H9 (cell line): ENCODE measurements at regions not wholly inside any gene's neighbourhood (a gene's known extent, or its start where the extent isn't known, plus 50 kb on each side); places are given as distances from the start of the nearest gene placed in this dataset.

Experiments
- DNase-seq: peaks from one replicate; pipeline ENCODE4 v3.0.0-alpha.2; 2017
- H2AFZ ChIP-seq: one replicate; pipeline ENCODE4 v1.6.1; 2013; ENCODE audit warnings: mild to moderate bottlenecking, low read length, control low read depth, moderate library complexity
- H2AK5ac ChIP-seq: 2 replicates; pipeline ENCODE4 v1.6.1; 2013; ENCODE audit warnings: low read length, control low read depth, mixed read lengths; ENCODE audit not compliant: insufficient read length
- H2BK120ac ChIP-seq: one replicate; pipeline ENCODE4 v1.6.1; 2013; ENCODE audit warnings: low read depth, mild to moderate bottlenecking, low read length, control low read depth, inconsistent platforms; ENCODE audit not compliant: poor library complexity, severe bottlenecking
- H2BK12ac ChIP-seq: 2 replicates; pipeline ENCODE4 v1.6.1; 2013; ENCODE audit warnings: low read length, control low read depth, mixed read lengths, low read depth; ENCODE audit not compliant: insufficient read length
- H2BK15ac ChIP-seq: 2 replicates; pipeline ENCODE4 v1.6.1; 2013; ENCODE audit warnings: low read depth, low read length, control low read depth
- H2BK20ac ChIP-seq: one replicate; pipeline ENCODE4 v1.6.1; 2013; ENCODE audit warnings: low read depth, mild to moderate bottlenecking, low read length, control low read depth, inconsistent platforms; ENCODE audit not compliant: poor library complexity, severe bottlenecking
- H2BK5ac ChIP-seq: 2 replicates; pipeline ENCODE4 v1.6.1; 2013; ENCODE audit warnings: low read length, control low read depth, mixed read lengths; ENCODE audit not compliant: insufficient read length
- H3K14ac ChIP-seq: 2 replicates; pipeline ENCODE4 v1.6.1; 2013; ENCODE audit warnings: low read length, control low read depth; ENCODE audit not compliant: insufficient read depth
- H3K18ac ChIP-seq: 2 replicates; pipeline ENCODE4 v1.6.1; 2013; ENCODE audit warnings: low read depth, mild to moderate bottlenecking, mixed read lengths, low read length, control low read depth; ENCODE audit not compliant: insufficient read length
- H3K23ac ChIP-seq: 2 replicates; pipeline ENCODE4 v1.6.1; 2013; ENCODE audit warnings: low read length, control low read depth, mixed read lengths, low read depth; ENCODE audit not compliant: insufficient read length
- H3K23me2 ChIP-seq: 2 replicates; pipeline ENCODE4 v1.6.1; 2013; ENCODE audit warnings: low read depth, mild to moderate bottlenecking, mixed read lengths, low read length, control low read depth; ENCODE audit not compliant: insufficient read length, poor library complexity, severe bottlenecking
- H3K27ac ChIP-seq: 2 replicates; pipeline ENCODE4 v1.5.1; 2013; ENCODE audit warnings: low read length, control low read depth, mixed read lengths, low read depth; ENCODE audit not compliant: insufficient read length
- H3K27me3 ChIP-seq: 2 replicates; pipeline ENCODE4 v1.6.1; 2013; ENCODE audit warnings: low read length, control low read depth, inconsistent platforms; ENCODE audit not compliant: insufficient read depth
- H3K4ac ChIP-seq: 2 replicates; pipeline ENCODE4 v1.6.1; 2013; ENCODE audit warnings: low read depth, mild to moderate bottlenecking, control low read depth, inconsistent platforms, low read length, moderate library complexity
- H3K4me1 ChIP-seq: 2 replicates; pipeline ENCODE4 v1.6.1; 2013; ENCODE audit warnings: low read length, control low read depth, inconsistent platforms; ENCODE audit not compliant: insufficient read depth
- H3K4me2 ChIP-seq: 2 replicates; pipeline ENCODE4 v1.6.1; 2013; ENCODE audit warnings: low read length, control low read depth, mixed read lengths; ENCODE audit not compliant: insufficient read length, insufficient read depth
- H3K56ac ChIP-seq: 2 replicates; pipeline ENCODE4 v1.6.1; 2013; ENCODE audit warnings: low read depth, mild to moderate bottlenecking, mixed read lengths, low read length, control low read depth; ENCODE audit not compliant: insufficient read length
- H3K79me1 ChIP-seq: 2 replicates; pipeline ENCODE4 v1.6.1; 2013; ENCODE audit warnings: low read depth, mild to moderate bottlenecking, moderate library complexity, low read length, control low read depth, inconsistent platforms; ENCODE audit not compliant: insufficient read depth, poor library complexity, severe bottlenecking
- H3K79me2 ChIP-seq: 2 replicates; pipeline ENCODE4 v1.6.1; 2013; ENCODE audit warnings: low read length, control low read depth, inconsistent platforms; ENCODE audit not compliant: insufficient read depth
- H3K9ac ChIP-seq: 2 replicates; pipeline ENCODE4 v1.6.1; 2013; ENCODE audit warnings: low read length, control low read depth, mixed read lengths; ENCODE audit not compliant: insufficient read length; ENCODE audit errors: extremely low read depth
- H3K9me3 ChIP-seq: one replicate; pipeline ENCODE4 v1.6.1; 2013; ENCODE audit warnings: low read depth, low read length, inconsistent platforms; ENCODE audit not compliant: control insufficient read depth
- H3T11ph ChIP-seq: one replicate; pipeline ENCODE4 v1.6.1; 2013; ENCODE audit warnings: mild to moderate bottlenecking, low read length, control low read depth, inconsistent platforms
- H4K20me1 ChIP-seq: one replicate; pipeline ENCODE4 v1.6.1; 2013; ENCODE audit not compliant: control insufficient read depth, insufficient read length, insufficient read depth
- H4K5ac ChIP-seq: 2 replicates; pipeline ENCODE4 v1.6.1; 2013; ENCODE audit warnings: low read depth, mild to moderate bottlenecking, mixed read lengths, low read length, control low read depth; ENCODE audit not compliant: insufficient read length
- H4K8ac ChIP-seq: replicated peaks from 2 replicates; pipeline ENCODE4 v1.6.1; 2013; ENCODE audit warnings: low read length, control low read depth, mixed read lengths, low read depth; ENCODE audit not compliant: insufficient read length
- H4K91ac ChIP-seq: 2 replicates; pipeline ENCODE4 v1.6.1; 2013; ENCODE audit warnings: low read depth, mild to moderate bottlenecking, moderate library complexity, mixed read lengths, low read length, control low read depth; ENCODE audit not compliant: insufficient read length
- H3K27ac Mint-ChIP-seq, 3 experiments: 2 replicates in 2 of 3; 3 replicates in 1 of 3; pipeline ENCODE4 v1.8.0; 2020 to 2021; ENCODE audit warnings: mixed read lengths in 3 of 3, mild to moderate bottlenecking in 1 of 3, moderate library complexity in 1 of 3
- H3K27me3 Mint-ChIP-seq: 2 replicates; pipeline ENCODE4 v1.8.0; 2021; ENCODE audit warnings: low read depth, mild to moderate bottlenecking, moderate library complexity, mixed read lengths
- H3K36me3 Mint-ChIP-seq, 3 experiments: 2 replicates in 2 of 3; 3 replicates in 1 of 3; pipeline ENCODE4 v1.8.0; 2020 to 2021; ENCODE audit warnings: low read depth in 3 of 3, mixed read lengths in 3 of 3; ENCODE audit not compliant: insufficient read depth in 1 of 3
- H3K4me1 Mint-ChIP-seq, 2 experiments: 2 replicates each; pipeline ENCODE4 v1.8.0; 2020; ENCODE audit warnings: mixed read lengths in 2 of 2
- H3K4me3 Mint-ChIP-seq, 2 experiments: 2 replicates in 1 of 2; 3 replicates in 1 of 2; pipeline ENCODE4 v1.8.0; 2020 to 2021; ENCODE audit warnings: mild to moderate bottlenecking in 2 of 2, mixed read lengths in 2 of 2, moderate library complexity in 1 of 2
- H3K9me3 Mint-ChIP-seq, 2 experiments: 2 replicates in 1 of 2; 3 replicates in 1 of 2; pipeline ENCODE4 v1.8.0; 2020; ENCODE audit warnings: mild to moderate bottlenecking in 2 of 2, mixed read lengths in 2 of 2, moderate library complexity in 1 of 2
- CTCF ChIP-seq: fragments of 200-600 bp; sonication (generic); conservative IDR thresholded peaks from 3 replicates; pipeline ENCODE4 v1.8.0; 2021; ENCODE audit warnings: antibody characterized with exemption, mild to moderate bottlenecking
- WGBS: extraction: QIAGEN DNeasy Blood & Tissue Kit; methylation state at CpG from one replicate; pipeline ENCODE4 v1.1.7; 2013; ENCODE audit warnings: missing lambda C conversion rate, low lambda C conversion rate, mixed read lengths; ENCODE audit not compliant: insufficient read length; ENCODE audit errors: extremely low coverage; 5-methylcytosine and 5-hydroxymethylcytosine counted together

GRCh38 chr15:100794008-100794407 is 85.6 kb upstream of the ALDH1A3 start:
- H3K9me3 Mint-ChIP-seq = peaks cover 4 to 11% of the 10 kb centered on the region in 2 experiments; a peak in 3 of 5 replicates
- Histone ChIP-seq H3K79me2 (no peaks in the 10 kb centered on the region), H3K18ac (no peak overlapping the region), H2BK120ac (no peak overlapping the region), H4K8ac (no peak overlapping the region), H3K4me2 (no peak overlapping the region), H2BK5ac (no peak overlapping the region), H3K14ac (no peak overlapping the region), H2AFZ (no peak overlapping the region), H3K56ac (no peak overlapping the region), H2BK15ac (no peak overlapping the region), H4K91ac (no peak overlapping the region), H3K9me3 (no peaks in the 10 kb centered on the region), H3K9ac (no peak overlapping the region), H3K27ac (no peak overlapping the region), H3K23me2 (no peaks in the 10 kb centered on the region), H3K79me1 (no peaks in the 10 kb centered on the region), H2BK12ac (no peak overlapping the region), H3T11ph (no peak overlapping the region), H2AK5ac (no peak overlapping the region), H2BK20ac (no peak overlapping the region), H4K20me1 (no peaks in the 10 kb centered on the region), H3K23ac (no peak overlapping the region), H3K4me1 (no peaks in the 10 kb centered on the region), H4K5ac (no peak overlapping the region), H3K27me3 (no peaks in the 10 kb centered on the region), H3K4ac (no peak overlapping the region)
- peaks cover 0 to under 1% of the 10 kb centered on the region in 2 experiments; a peak in 1 of 4 replicates for H3K4me1 Mint-ChIP-seq
- no peak overlapping the region for H3K4me3 Mint-ChIP-seq
- no CpG with 5 or more reads among the region's 3 CpGs for WGBS
- TF ChIP-seq CTCF = no peak
- H3K27ac Mint-ChIP-seq = no peak overlapping the region
- H3K36me3 Mint-ChIP-seq = no peaks in the 10 kb centered on the region; a peak in 1 of 7 replicates
- no peaks in the 10 kb centered on the region; the same call in 1 of the 2 replicates for H3K27me3 Mint-ChIP-seq
- DNase-seq = no peak
